ENCODE measurements at regions not wholly inside any gene's neighbourhood (a gene's known extent, or its start where the extent isn't known, plus 50 kb on each side); places are given as distances from the start of the nearest gene placed in this dataset.

DNA sequence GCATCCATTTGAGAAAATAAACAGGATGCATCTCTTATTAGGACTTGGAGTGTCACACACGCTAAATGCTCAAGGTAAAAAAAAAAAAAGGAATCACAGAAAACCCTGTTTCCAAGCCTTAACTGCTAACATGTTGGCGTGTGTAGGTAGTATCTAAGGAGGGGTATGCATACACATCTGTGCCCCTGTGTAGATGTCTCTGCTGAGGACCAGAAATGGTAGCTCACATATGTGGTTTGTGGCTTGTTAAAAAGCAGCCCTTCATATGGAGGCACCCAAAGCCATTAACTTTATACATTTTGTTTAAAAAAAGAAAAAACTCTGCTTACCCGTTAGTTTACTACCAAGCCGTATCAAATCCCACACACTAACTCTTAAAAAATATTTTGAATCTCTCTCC is 314.1 kb downstream of the SNAPC1 start:
- TF ChIP-seq CEBPB (IDR thresholded peaks at IDR 0.05; ENCODE audit: low read depth, low read length) (no peak), POLR2A (IDR thresholded peaks at IDR 0.05; ENCODE audit: low read depth, low read length) (no peak), RCOR1 (IDR thresholded peaks at IDR 0.05; ENCODE audit: insufficient replicate concordance, low read length) (no peak), SMC3 (IDR thresholded peaks at IDR 0.05; ENCODE audit: low read depth, low read length) (no peak)
- TF ChIP-seq, protein P1, sequence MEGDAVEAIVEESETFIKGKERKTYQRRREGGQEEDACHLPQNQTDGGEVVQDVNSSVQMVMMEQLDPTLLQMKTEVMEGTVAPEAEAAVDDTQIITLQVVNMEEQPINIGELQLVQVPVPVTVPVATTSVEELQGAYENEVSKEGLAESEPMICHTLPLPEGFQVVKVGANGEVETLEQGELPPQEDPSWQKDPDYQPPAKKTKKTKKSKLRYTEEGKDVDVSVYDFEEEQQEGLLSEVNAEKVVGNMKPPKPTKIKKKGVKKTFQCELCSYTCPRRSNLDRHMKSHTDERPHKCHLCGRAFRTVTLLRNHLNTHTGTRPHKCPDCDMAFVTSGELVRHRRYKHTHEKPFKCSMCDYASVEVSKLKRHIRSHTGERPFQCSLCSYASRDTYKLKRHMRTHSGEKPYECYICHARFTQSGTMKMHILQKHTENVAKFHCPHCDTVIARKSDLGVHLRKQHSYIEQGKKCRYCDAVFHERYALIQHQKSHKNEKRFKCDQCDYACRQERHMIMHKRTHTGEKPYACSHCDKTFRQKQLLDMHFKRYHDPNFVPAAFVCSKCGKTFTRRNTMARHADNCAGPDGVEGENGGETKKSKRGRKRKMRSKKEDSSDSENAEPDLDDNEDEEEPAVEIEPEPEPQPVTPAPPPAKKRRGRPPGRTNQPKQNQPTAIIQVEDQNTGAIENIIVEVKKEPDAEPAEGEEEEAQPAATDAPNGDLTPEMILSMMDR (conservative IDR thresholded peaks at IDR 0.05; ENCODE audit: low read depth, low read length) = no peak

All from IMR-90 (cell line).